RWPE2 (cell line): ENCODE measurements at regions not wholly inside any gene's neighbourhood (a gene's known extent, or its start where the extent isn't known, plus 50 kb on each side); places are given as distances from the start of the nearest gene placed in this dataset.

Experiments used
- ATAC-seq: fragments of 200-7000 bp; cut with Tn5 transposase; 3 replicates; pipeline ENCODE4 v1.9.1; 2021; ENCODE audit warnings: low read depth
- DNase-seq: peaks from one replicate; pipeline ENCODE4 v3.0.0-alpha.2; 2020; ENCODE audit warnings: low spot score
- H3K27ac ChIP-seq: fragments of 450-650 bp; 2 replicates; pipeline ENCODE4 v1.5.1; 2017; ENCODE audit warnings: mild to moderate bottlenecking; ENCODE audit not compliant: poor library complexity, severe bottlenecking
- H3K27me3 ChIP-seq: fragments of 250-450 bp; sonication (Bioruptor Pico); 2 replicates; pipeline ENCODE4 v1.5.1; 2021; ENCODE audit warnings: mild to moderate bottlenecking, moderate library complexity; ENCODE audit not compliant: insufficient read depth, poor library complexity, severe bottlenecking
- H3K36me3 ChIP-seq: fragments of 250-450 bp; sonication (Bioruptor Pico); 2 replicates; pipeline ENCODE4 v1.5.1; 2020; ENCODE audit warnings: low read depth, mild to moderate bottlenecking, moderate library complexity
- H3K4me1 ChIP-seq: fragments of 250-450 bp; sonication (Bioruptor Pico); 2 replicates; pipeline ENCODE4 v1.5.1; 2021; ENCODE audit warnings: mild to moderate bottlenecking, moderate library complexity; ENCODE audit not compliant: insufficient read depth, poor library complexity, severe bottlenecking
- H3K4me3 ChIP-seq: fragments of 250-450 bp; sonication (Bioruptor Pico); 2 replicates; pipeline ENCODE4 v1.5.1; 2021; ENCODE audit warnings: mild to moderate bottlenecking, moderate library complexity; ENCODE audit not compliant: severe bottlenecking
- H3K9me3 ChIP-seq: fragments of 250-450 bp; sonication (Bioruptor Pico); 2 replicates; pipeline ENCODE4 v1.5.1; 2021; ENCODE audit warnings: mild to moderate bottlenecking, moderate library complexity; ENCODE audit not compliant: severe bottlenecking
- CTCF ChIP-seq: fragments of 450-650 bp; IDR thresholded peaks from one replicate; pipeline ENCODE4 v1.5.1; 2017; ENCODE audit warnings: mild to moderate bottlenecking, moderate library complexity; ENCODE audit not compliant: poor library complexity, severe bottlenecking

GRCh38 chr1:239053279-239053678, 333.1 kb upstream of the CHRM3 start:
- H3K4me1 ChIP-seq = no peaks in the 10 kb centered on the region
- DNase-seq = no peak
- no peak overlapping the region for H3K4me3 ChIP-seq
- H3K9me3 ChIP-seq = no peaks in the 10 kb centered on the region
- no peaks in the 10 kb centered on the region for H3K36me3 ChIP-seq
- H3K27me3 ChIP-seq = no peaks in the 10 kb centered on the region
- ATAC-seq = no peak
- no peak overlapping the region for H3K27ac ChIP-seq
- no peak for TF ChIP-seq CTCF

DNA sequence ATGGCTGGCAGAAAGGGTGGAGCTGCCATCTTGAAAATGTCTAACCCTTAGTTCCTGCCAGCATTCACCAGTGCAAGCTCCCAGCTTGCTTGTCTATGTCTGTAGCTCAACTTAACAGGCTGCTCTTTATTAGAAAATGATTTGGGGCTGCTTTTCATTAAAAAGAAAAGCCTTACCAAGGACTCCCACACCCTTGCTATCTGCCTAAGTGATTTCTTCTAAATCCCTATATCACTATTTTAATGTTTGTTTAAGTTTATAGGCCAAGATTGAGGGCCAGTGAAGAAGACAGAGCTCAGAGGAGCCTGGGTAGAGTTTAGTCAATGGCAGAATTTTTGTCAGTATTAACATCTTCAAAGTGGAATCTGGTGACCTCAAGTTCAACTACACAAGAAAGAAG, 336.8 kb upstream of the CHRM3 start:
- H3K36me3 ChIP-seq = no peaks in the 10 kb centered on the region
- ATAC-seq (no peak), DNase-seq (no peak)
- no peak overlapping the region for H3K27ac ChIP-seq
- no peak for TF ChIP-seq CTCF
- no peaks in the 10 kb centered on the region for H3K9me3 ChIP-seq
- no peaks in the 10 kb centered on the region for H3K27me3 ChIP-seq
- H3K4me3 ChIP-seq = no peak overlapping the region
- no peaks in the 10 kb centered on the region for H3K4me1 ChIP-seq

GRCh38 chr1:239044829-239045228, 341.5 kb upstream of the CHRM3 start:
- Histone ChIP-seq H3K27me3 (no peaks in the 10 kb centered on the region), H3K4me3 (no peak overlapping the region), H3K36me3 (no peaks in the 10 kb centered on the region), H3K4me1 (no peaks in the 10 kb centered on the region), H3K9me3 (no peaks in the 10 kb centered on the region), H3K27ac (no peak overlapping the region)
- DNase-seq (no peak), ATAC-seq (no peak)
- TF ChIP-seq CTCF = no peak

DNA sequence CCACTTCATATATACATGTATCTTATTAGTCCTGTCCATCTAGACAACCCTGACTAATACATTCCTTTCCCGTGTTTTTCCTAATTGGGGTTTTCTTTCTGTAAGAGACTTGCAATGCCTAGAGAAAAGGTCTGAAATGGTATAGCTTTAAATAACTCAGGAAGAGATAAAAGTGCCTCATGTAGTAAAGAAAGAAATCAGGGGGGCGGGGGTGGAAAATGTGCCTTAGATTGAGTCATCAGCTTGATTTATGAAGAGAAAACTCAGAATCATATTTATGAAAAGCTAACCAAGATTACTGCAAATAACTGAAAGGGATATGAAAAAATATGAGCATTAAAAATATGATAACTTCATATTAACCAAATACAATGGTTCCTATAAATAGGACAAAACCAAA, 345.8 kb upstream of the CHRM3 start:
- no peaks in the 10 kb centered on the region for H3K36me3 ChIP-seq
- no peak overlapping the region for H3K27ac ChIP-seq
- no peaks in the 10 kb centered on the region for H3K27me3 ChIP-seq
- no peaks in the 10 kb centered on the region for H3K9me3 ChIP-seq
- no peaks in the 10 kb centered on the region for H3K4me1 ChIP-seq
- DNase-seq = no peak
- H3K4me3 ChIP-seq = no peak overlapping the region
- no peak for ATAC-seq
- TF ChIP-seq CTCF = no peak

DNA sequence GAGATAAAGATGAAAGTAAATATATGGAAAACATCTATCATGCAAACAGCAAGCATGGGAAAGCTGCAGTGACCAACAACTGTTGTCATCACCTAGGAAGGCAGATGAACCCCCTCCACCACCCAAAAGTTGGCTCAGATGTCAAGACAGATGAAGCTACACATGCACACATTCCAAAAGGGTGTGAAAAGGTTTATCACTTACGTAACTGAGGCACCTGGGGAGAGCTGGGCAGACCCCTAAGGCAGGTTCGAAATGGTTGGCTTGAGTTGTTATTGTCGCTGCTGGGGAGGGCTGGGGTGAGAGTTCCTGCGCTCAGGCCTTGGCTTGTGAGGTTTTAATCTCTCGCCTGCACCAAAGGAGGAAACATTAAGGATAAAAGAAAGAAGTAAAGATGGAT, 355.1 kb upstream of the CHRM3 start:
- TF ChIP-seq CTCF = no peak
- Histone ChIP-seq H3K4me1 (no peaks in the 10 kb centered on the region), H3K27me3 (no peaks in the 10 kb centered on the region), H3K4me3 (no peak overlapping the region), H3K27ac (no peak overlapping the region), H3K9me3 (no peaks in the 10 kb centered on the region), H3K36me3 (no peaks in the 10 kb centered on the region)
- ATAC-seq (no peak), DNase-seq (no peak)
